GM21576 (cell line): ENCODE measurements at regions not wholly inside any gene's neighbourhood (a gene's known extent, or its start where the extent isn't known, plus 50 kb on each side); places are given as distances from the start of the nearest gene placed in this dataset.
"Not testable (repeated sequence)": the region's sequence is repeated elsewhere in the genome, so short reads cannot be mapped to it uniquely, and the experiment has no call there.

Source experiments
- ATAC-seq: cut with Tn5 transposase; IDR thresholded peaks from one replicate; pipeline ENCODE4 v1.9.1; 2021; ENCODE audit warnings: mild to moderate bottlenecking, moderate library complexity; ENCODE audit not compliant: unreplicated experiment

- ATAC-seq, result no peak
These were observed 1962.9 kb upstream of the CDH6 start for GRCh38 chr5:29230591-29230990.

- ATAC-seq, result no peak
These were observed 1964.0 kb upstream of the CDH6 start for GRCh38 chr5:29229461-29229860.

- ATAC-seq, result no peak
These were observed 1975.3 kb upstream of the CDH6 start for GRCh38 chr5:29218138-29218537.

GRCh38 chr5:29214839-29215238 is 1978.6 kb upstream of the CDH6 start:
- no peak for ATAC-seq

GRCh38 chr5:29213475-29213874 is 1980.0 kb upstream of the CDH6 start:
- no peak for ATAC-seq

- no peak for ATAC-seq
These were observed 1985.5 kb upstream of the CDH6 start for GRCh38 chr5:29208024-29208423.

GRCh38 chr5:29203049-29203448 is 1990.4 kb upstream of the CDH6 start:
- ATAC-seq, result no peak

GRCh38 chr5:29197631-29198454 is 1995.6 kb upstream of the CDH6 start:
- no peak for ATAC-seq

- ATAC-seq, result no peak
These were observed 1999.5 kb upstream of the CDH6 start for GRCh38 chr5:29193972-29194371.

- not testable (repeated sequence) for ATAC-seq
These were observed 2002.0 kb upstream of the CDH6 start for GRCh38 chr5:29191269-29192048.

- ATAC-seq, result not testable (repeated sequence)
These were observed 2003.1 kb upstream of the CDH6 start for GRCh38 chr5:29190398-29190797.

- not testable (repeated sequence) for ATAC-seq
These were observed 2007.1 kb upstream of the CDH6 start for GRCh38 chr5:29186380-29186779.

- no peak for ATAC-seq
These were observed 2007.9 kb upstream of the CDH6 start for GRCh38 chr5:29185558-29185957.

- ATAC-seq, result no peak
These were observed 2017.7 kb upstream of the CDH6 start for GRCh38 chr5:29175774-29176173.

GRCh38 chr5:29170599-29170998 is 2022.9 kb upstream of the CDH6 start:
- ATAC-seq, result no peak

GRCh38 chr5:29169886-29170285 is 2023.6 kb upstream of the CDH6 start:
- no peak for ATAC-seq

- ATAC-seq, result no peak
These were observed 2031.2 kb upstream of the CDH6 start for GRCh38 chr5:29162297-29162696.

GRCh38 chr5:29161399-29162291 is 2031.8 kb upstream of the CDH6 start:
- ATAC-seq, result no peak

- no peak for ATAC-seq
These were observed 2035.5 kb upstream of the CDH6 start for GRCh38 chr5:29157975-29158374.

GRCh38 chr5:29150840-29151239 is 2042.6 kb upstream of the CDH6 start:
- no peak for ATAC-seq

GRCh38 chr5:29148581-29148980 is 2044.9 kb upstream of the CDH6 start:
- no peak for ATAC-seq
